ENCODE measurements at regions not wholly inside any gene's neighbourhood (a gene's known extent, or its start where the extent isn't known, plus 50 kb on each side); places are given as distances from the start of the nearest gene placed in this dataset.

DNA sequence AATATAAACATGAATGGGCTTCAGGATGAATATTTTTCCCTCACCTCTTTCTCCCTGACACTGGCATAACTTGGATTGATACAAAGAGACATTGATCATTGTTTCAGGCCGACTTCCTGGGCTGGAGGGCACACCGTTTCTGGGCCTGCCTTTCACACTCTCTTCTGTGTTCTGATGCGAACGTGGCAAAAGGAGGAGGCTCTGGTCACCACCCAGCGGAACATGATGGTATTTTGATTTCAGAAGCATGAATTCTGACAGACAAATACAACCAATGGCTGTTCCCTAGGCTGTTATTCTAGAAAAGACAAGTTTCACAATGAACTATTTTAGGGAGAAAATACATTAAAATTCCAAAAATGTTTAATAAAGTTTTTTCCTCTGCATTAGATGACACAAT lies 534.5 kb upstream of the MKI67 start:
- no peak for ATAC-seq
- H3K4me3 Mint-ChIP-seq, result no peak overlapping the region
- peaks cover 6% of the 10 kb centered on the region for H3K27me3 Mint-ChIP-seq (ENCODE audit: low read depth)

DNA sequence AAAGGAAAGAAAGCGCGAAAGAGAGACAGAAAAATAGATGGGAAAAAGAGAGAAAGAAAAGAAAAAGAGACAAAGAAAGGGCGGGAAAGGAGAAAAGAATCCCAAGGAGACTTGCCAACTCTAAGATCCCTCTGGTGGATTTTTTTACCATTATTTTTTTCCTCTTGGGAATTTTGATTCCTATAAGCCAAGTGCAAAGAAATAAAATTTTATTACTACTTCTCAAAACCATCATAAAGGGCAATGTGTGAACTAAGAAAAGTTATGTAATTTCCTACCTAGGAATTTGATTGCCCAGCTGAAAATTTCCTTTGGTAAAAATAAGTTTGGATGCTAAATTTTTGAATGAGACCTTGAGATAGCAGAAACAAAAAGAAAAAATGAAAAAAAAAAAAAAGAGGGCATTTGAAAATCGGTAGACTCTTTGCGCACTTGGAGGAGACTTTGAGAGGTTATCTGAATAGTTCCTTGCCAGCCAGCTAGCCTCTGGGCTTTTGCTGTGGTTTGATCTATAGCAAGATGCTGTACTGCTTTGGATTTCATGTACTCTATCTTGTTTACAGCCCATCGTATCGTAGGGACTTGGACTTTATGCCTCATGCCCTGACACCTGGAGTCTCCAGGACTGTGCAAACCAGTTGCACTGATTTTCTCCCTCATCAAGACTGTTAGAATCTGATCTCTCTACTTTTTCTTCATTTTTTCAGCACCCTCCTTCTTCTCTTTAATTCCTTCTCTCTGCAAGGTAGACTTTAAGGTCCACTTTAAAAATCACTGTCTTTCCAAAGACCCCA lies 535.4 kb upstream of the MKI67 start:
- H3K36me3 Mint-ChIP-seq (ENCODE audit: insufficient read depth), result no peaks in the 10 kb centered on the region
- DNase-seq (no peak), ATAC-seq (no peak)
- no peak overlapping the region for H3K4me3 Mint-ChIP-seq
- peaks cover 6% of the 10 kb centered on the region for H3K27me3 Mint-ChIP-seq (ENCODE audit: low read depth)
- H3K4me1 Mint-ChIP-seq (ENCODE audit: low read depth), result no peaks in the 10 kb centered on the region
- H3K9me3 Mint-ChIP-seq, result peaks cover 7% of the 10 kb centered on the region

More for the DNA sequence above, 534.5 kb upstream of the MKI67 start:
- Mint-ChIP-seq H3K36me3 (ENCODE audit: insufficient read depth) (no peaks in the 10 kb centered on the region), H3K9me3 (peaks cover 7% of the 10 kb centered on the region), H3K4me1 (ENCODE audit: low read depth) (no peaks in the 10 kb centered on the region)
- no peak for DNase-seq

DNA sequence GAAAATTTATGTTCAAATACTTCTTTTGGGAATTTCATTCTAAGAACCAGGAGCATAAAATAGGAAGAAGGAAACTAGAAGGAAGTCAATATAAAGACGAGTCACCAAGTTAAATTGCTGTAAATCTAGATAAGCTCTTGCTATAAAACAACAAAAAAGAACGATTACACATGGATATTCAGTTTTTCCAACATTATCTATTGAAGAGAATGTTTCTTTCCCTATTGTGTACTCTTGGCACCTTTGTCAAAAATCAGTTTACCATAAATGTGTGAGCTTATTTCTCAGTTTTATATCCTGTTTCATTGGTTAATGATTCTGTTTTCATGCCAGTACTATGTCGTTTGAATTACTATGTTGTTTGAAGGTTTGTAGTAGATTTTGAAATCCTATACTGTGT lies 536.3 kb upstream of the MKI67 start:
- Mint-ChIP-seq H3K9me3 (peaks cover 7% of the 10 kb centered on the region), H3K4me3 (no peak overlapping the region)
- DNase-seq, result no peak

DNA sequence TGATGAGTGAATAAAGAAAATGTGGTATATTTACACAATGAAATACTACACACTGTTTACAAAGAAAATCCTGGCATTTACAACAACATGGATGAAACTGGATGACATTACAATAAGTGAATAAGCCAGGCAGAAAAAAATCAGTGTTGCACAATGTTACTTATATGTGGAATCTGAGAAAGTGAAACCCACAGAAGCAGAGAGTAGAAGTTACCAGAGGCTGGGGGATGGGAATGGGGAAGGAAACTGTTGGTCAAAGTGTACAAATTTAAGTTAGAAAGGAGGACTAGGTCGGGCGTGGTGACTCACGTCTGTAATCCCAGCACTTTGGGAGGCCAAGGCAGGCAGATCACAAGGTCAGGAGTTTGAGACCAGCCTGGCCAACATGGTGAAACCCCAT lies 538.5 kb upstream of the MKI67 start:
- Mint-ChIP-seq H3K27me3 (ENCODE audit: low read depth) (peaks cover 6% of the 10 kb centered on the region), H3K4me1 (ENCODE audit: low read depth) (no peaks in the 10 kb centered on the region), H3K36me3 (ENCODE audit: insufficient read depth) (no peaks in the 10 kb centered on the region), H3K9me3 (peaks cover 6% of the 10 kb centered on the region), H3K4me3 (no peak overlapping the region)
- ATAC-seq (no peak), DNase-seq (no peak)

More for the DNA sequence above, 536.3 kb upstream of the MKI67 start:
- no peaks in the 10 kb centered on the region for H3K36me3 Mint-ChIP-seq (ENCODE audit: insufficient read depth)
- H3K4me1 Mint-ChIP-seq (ENCODE audit: low read depth), result no peaks in the 10 kb centered on the region
- H3K27me3 Mint-ChIP-seq (ENCODE audit: low read depth), result peaks cover 6% of the 10 kb centered on the region
- ATAC-seq, result no peak

DNA sequence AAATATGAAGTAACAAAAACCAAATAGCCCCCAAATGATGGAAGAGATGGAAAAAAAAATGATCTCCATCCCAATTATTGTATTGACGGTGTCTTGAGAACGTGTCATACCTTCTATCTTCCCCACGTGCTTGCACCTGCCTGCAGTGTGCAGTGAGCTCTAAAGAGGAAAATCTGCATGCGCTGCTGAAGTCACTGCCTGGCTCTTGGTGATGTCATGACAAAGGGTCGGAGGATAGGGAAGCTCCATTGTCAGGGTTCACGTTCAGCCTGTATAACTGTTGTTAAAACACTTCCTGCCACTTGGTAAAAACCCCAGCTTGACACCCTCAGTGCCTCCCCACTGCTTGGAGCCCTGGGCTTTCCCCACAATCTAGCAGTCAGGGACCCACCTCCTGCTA lies 549.2 kb upstream of the MKI67 start:
- Mint-ChIP-seq H3K4me3 (no peak overlapping the region), H3K27me3 (ENCODE audit: low read depth) (no peaks in the 10 kb centered on the region), H3K36me3 (ENCODE audit: insufficient read depth) (no peaks in the 10 kb centered on the region), H3K4me1 (ENCODE audit: low read depth) (no peaks in the 10 kb centered on the region), H3K9me3 (no peaks in the 10 kb centered on the region)
- DNase-seq (no peak), ATAC-seq (no peak)

DNA sequence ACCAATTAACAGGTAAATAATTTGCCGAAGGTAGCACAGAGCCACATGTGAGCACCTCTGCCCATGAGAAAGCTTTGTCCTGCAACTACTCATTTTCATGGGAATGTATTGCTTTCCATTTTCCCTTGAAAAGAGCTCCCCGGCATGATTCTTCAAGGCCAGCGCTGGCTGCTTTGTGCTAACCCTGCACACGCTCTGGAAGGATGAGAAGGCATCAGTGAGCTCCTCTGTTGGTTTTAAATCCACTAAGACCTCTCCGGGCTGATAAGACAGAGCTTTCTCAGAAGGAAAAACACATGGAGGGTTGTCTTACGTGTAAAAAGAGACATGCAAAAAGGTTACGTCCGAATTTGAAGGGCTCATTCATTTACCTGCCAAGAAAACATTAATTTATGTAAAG lies 553.9 kb upstream of the MKI67 start:
- DNase-seq, result no peak
- no peaks in the 10 kb centered on the region for H3K27me3 Mint-ChIP-seq (ENCODE audit: low read depth)
- no peaks in the 10 kb centered on the region for H3K9me3 Mint-ChIP-seq
- no peak for ATAC-seq
- H3K4me1 Mint-ChIP-seq (ENCODE audit: low read depth), result no peaks in the 10 kb centered on the region
- no peak overlapping the region for H3K4me3 Mint-ChIP-seq
- H3K36me3 Mint-ChIP-seq (ENCODE audit: insufficient read depth), result no peaks in the 10 kb centered on the region

- ATAC-seq (no peak), DNase-seq (no peak)
- H3K4me1 Mint-ChIP-seq (ENCODE audit: low read depth), result no peaks in the 10 kb centered on the region
- no peaks in the 10 kb centered on the region for H3K27me3 Mint-ChIP-seq (ENCODE audit: low read depth)
- H3K36me3 Mint-ChIP-seq (ENCODE audit: insufficient read depth), result no peaks in the 10 kb centered on the region
- no peak overlapping the region for H3K4me3 Mint-ChIP-seq
- no peaks in the 10 kb centered on the region for H3K9me3 Mint-ChIP-seq
Measured at GRCh38 chr10:128684215-128684614, 558.0 kb upstream of the MKI67 start.

GRCh38 chr10:128686630-128687278 lies 560.5 kb upstream of the MKI67 start:
- H3K9me3 Mint-ChIP-seq, result no peaks in the 10 kb centered on the region
- no peaks in the 10 kb centered on the region for H3K4me1 Mint-ChIP-seq (ENCODE audit: low read depth)
- no peak overlapping the region for H3K4me3 Mint-ChIP-seq
- DNase-seq (no peak), ATAC-seq (no peak)
- no peaks in the 10 kb centered on the region for H3K27me3 Mint-ChIP-seq (ENCODE audit: low read depth)
- H3K36me3 Mint-ChIP-seq (ENCODE audit: insufficient read depth), result no peaks in the 10 kb centered on the region

DNA sequence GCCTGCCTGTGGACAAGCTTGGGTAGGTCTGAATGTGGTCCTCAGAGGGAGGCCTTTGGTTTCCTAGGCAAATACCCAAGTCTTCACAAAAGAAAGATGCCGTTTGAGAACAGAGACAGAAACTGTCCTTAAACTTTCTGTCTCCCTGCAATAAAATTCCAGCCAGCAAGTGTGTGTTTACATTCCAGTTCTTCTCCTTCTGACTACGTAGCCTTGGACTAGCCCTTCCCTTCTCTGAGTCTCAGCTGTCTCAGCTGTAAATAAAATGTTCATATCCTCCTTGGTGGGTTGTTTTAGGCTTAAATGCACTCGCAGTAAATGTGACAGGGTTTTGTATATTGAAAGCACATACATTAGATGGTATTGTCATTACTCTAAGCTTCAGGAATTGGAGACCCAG lies 561.2 kb upstream of the MKI67 start:
- H3K4me3 Mint-ChIP-seq, result no peak overlapping the region
- no peaks in the 10 kb centered on the region for H3K27me3 Mint-ChIP-seq (ENCODE audit: low read depth)
- H3K4me1 Mint-ChIP-seq (ENCODE audit: low read depth), result no peaks in the 10 kb centered on the region
- ATAC-seq, result no peak
- DNase-seq, result no peak
- H3K9me3 Mint-ChIP-seq, result no peaks in the 10 kb centered on the region
- H3K36me3 Mint-ChIP-seq (ENCODE audit: insufficient read depth), result no peaks in the 10 kb centered on the region

GRCh38 chr10:128687927-128688549 lies 561.8 kb upstream of the MKI67 start:
- ATAC-seq (no peak), DNase-seq (no peak)
- Mint-ChIP-seq H3K27me3 (ENCODE audit: low read depth) (no peaks in the 10 kb centered on the region), H3K9me3 (no peaks in the 10 kb centered on the region), H3K4me3 (no peak overlapping the region), H3K4me1 (ENCODE audit: low read depth) (no peaks in the 10 kb centered on the region), H3K36me3 (ENCODE audit: insufficient read depth) (no peaks in the 10 kb centered on the region)

DNA sequence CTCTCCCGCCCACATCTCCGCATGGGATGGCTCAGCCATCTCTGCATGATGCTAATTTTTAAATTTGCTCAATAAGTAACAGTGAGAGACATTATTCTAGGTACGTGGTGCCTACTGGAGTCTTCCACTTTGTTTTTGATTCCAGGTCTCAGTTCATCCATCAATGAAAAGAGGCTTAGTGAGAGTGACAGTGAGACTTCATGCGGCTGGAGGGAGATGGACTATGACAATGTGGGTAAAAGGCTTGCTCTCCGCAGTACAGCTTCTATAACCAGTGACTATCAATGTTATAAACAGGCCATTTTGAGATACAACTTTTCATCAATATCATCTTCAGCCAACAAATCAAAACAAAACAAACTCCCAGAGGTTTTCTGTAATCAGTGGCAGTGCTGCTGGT lies 563.4 kb upstream of the MKI67 start:
- DNase-seq (no peak), ATAC-seq (no peak)
- no peaks in the 10 kb centered on the region for H3K36me3 Mint-ChIP-seq (ENCODE audit: insufficient read depth)
- peaks cover 2% of the 10 kb centered on the region for H3K27me3 Mint-ChIP-seq (ENCODE audit: low read depth)
- no peaks in the 10 kb centered on the region for H3K9me3 Mint-ChIP-seq
- no peaks in the 10 kb centered on the region for H3K4me1 Mint-ChIP-seq (ENCODE audit: low read depth)
- H3K4me3 Mint-ChIP-seq, result no peak overlapping the region

GRCh38 chr10:128693493-128694131 lies 567.4 kb upstream of the MKI67 start:
- peaks cover 2% of the 10 kb centered on the region for H3K27me3 Mint-ChIP-seq (ENCODE audit: low read depth)
- ATAC-seq, result no peak
- no peak overlapping the region for H3K4me3 Mint-ChIP-seq
- H3K4me1 Mint-ChIP-seq (ENCODE audit: low read depth), result no peaks in the 10 kb centered on the region
- DNase-seq, result no peak
- H3K36me3 Mint-ChIP-seq (ENCODE audit: insufficient read depth), result no peaks in the 10 kb centered on the region
- no peaks in the 10 kb centered on the region for H3K9me3 Mint-ChIP-seq

- DNase-seq (no peak), ATAC-seq (no peak)
- H3K4me3 Mint-ChIP-seq, result no peak overlapping the region
- no peaks in the 10 kb centered on the region for H3K9me3 Mint-ChIP-seq
- no peaks in the 10 kb centered on the region for H3K4me1 Mint-ChIP-seq (ENCODE audit: low read depth)
- H3K27me3 Mint-ChIP-seq (ENCODE audit: low read depth), result peaks cover 2% of the 10 kb centered on the region
- H3K36me3 Mint-ChIP-seq (ENCODE audit: insufficient read depth), result no peaks in the 10 kb centered on the region
Measured at GRCh38 chr10:128694168-128694850, 568.1 kb upstream of the MKI67 start.
